Activated CD4-positive, alpha-beta T cell treated with anti-CD3 and anti-CD28 coated beads for 1 hour (primary cell): ENCODE measurements at regions not wholly inside any gene's neighbourhood (a gene's known extent, or its start where the extent isn't known, plus 50 kb on each side); places are given as distances from the start of the nearest gene placed in this dataset.
"Not testable (repeated sequence)": the region's sequence is repeated elsewhere in the genome, so short reads cannot be mapped to it uniquely, and the experiment has no call there.

Experiments
- DNase-seq: peaks from one replicate; pipeline ENCODE4 v3.0.0-alpha.2; 2020

GRCh38 chr13:103884101-103884723, 818.0 kb upstream of the SLC10A2 start:
- DNase-seq: no peak

GRCh38 chr13:103883698-103884097, 817.5 kb upstream of the SLC10A2 start:
- DNase-seq: no peak

GRCh38 chr13:103883164-103883563, 816.9 kb upstream of the SLC10A2 start:
- DNase-seq: no peak

GRCh38 chr13:103880146-103880545, 813.9 kb upstream of the SLC10A2 start:
- not testable (repeated sequence) for DNase-seq

DNA sequence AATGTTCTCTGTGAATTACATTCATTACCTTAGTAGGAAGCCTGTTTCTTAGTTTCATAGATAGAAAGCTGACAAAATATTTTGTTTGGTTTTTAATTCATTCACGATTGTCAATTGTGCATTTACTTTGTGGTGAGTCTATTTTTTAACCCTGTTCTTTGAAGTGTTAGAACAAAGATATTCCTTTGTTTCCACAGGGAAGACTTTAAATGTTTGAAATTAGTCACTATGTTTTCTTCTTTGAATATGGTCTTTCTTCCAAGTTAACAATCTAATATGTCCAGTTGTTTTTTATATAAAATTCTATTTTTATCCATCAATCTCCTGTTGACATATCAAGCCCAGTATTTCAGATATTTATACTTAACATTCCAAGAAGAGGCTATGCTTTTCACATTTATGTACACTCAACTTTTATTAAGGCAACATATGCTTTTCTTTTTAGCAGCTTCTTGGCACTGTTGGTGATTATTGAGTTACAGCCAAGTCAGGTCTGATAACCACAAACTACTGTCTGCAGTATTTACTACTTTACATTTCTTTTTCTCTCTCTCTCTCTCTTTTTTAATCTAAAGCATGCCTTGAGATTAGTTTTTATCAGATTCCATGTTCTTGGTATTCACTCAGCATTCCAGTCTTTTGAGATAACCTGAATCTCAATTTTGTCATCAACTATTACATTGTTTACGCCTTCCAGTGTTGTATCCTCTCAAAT, 812.8 kb upstream of the SLC10A2 start:
- no peak for DNase-seq

GRCh38 chr13:103876571-103876970, 810.4 kb upstream of the SLC10A2 start:
- no peak for DNase-seq

DNA sequence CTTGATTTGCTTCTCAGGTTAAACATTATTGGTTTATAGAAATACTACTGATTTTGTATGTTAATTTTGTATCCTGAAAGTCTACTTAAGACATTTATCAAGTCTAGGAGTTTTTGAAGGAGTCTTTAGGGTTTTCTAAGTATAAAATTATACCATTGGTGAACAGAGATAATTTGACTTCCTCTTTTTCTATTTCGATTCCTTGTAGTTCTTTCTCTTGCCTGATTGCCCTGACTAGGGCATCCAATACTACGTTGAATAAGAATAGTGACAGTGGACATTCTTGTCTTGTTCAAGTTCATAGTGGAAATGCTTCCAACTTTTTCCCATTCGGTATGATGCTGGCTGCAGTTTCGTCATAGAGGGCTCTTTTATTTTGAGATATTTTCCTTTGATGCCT, 807.5 kb upstream of the SLC10A2 start:
- no peak for DNase-seq

GRCh38 chr13:103866048-103866447, 799.8 kb upstream of the SLC10A2 start:
- no peak for DNase-seq

DNA sequence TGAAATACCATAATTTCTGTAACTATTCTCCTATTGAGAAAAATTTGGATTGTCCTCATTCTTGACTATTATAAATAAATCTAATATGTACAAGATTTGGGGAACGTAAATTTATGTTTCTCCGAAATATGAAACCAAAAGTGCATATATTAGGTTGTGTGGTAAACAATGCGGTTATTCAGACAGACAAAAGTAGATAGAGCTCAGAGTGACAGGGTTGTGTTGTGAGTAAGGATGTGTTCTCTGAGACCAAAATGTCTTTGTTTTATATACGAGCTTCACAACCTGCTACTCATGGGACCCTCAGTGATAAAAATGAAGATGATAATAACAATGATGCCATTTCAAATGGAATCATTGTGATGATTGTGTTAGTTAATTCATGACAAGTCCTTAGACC, 796.3 kb upstream of the SLC10A2 start:
- no peak for DNase-seq

GRCh38 chr13:103859952-103860351, 793.7 kb upstream of the SLC10A2 start:
- no peak for DNase-seq

DNA sequence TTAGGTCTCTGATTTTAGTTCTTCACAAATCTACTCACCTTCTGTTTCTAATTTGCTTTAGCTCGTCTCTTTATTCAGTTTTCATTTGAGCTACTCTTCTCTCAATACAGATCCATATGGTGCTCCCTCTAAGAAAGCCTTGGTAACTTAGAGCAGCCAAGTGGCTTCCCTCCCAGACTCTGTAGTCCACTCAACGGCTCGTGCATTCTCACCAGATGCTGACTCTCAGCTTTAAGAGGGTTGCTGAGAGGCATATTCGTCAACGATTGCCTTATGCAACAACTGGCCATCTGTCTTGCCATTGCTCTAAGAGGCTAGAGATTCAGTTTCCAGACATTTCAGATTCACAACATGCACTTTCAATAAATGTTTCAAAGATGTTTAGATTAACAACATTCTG, 785.8 kb upstream of the SLC10A2 start:
- DNase-seq: no peak

GRCh38 chr13:103844471-103844870, 778.3 kb upstream of the SLC10A2 start:
- DNase-seq: no peak

- DNase-seq: no peak
Observed at GRCh38 chr13:103839460-103839859, 773.2 kb upstream of the SLC10A2 start.

- DNase-seq: no peak
Observed at GRCh38 chr13:103835052-103835451, 768.8 kb upstream of the SLC10A2 start.

GRCh38 chr13:103833294-103833852, 767.2 kb upstream of the SLC10A2 start:
- no peak for DNase-seq

GRCh38 chr13:103815619-103816018, 749.4 kb upstream of the SLC10A2 start:
- no peak for DNase-seq

DNA sequence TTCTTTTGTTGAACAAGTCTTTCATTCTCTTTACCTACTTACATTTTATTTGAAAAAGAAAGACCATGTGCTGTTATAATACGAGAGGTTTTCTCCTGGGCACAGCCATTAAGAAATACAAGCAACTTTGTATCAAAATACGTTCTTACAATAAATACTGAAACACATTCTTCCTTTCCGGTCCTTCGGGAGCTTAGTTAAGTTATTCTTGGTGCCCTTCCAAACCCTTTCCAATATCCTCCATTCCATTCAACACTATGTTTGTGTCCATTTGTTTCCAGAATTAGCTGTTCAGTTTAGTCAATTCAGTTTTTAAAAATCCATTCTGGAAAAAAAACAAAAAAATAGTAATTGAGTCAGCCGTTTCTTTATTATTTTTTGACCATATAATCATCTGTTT, 746.8 kb upstream of the SLC10A2 start:
- no peak for DNase-seq

- no peak for DNase-seq
Observed at GRCh38 chr13:103812558-103812957, 746.3 kb upstream of the SLC10A2 start.

DNA sequence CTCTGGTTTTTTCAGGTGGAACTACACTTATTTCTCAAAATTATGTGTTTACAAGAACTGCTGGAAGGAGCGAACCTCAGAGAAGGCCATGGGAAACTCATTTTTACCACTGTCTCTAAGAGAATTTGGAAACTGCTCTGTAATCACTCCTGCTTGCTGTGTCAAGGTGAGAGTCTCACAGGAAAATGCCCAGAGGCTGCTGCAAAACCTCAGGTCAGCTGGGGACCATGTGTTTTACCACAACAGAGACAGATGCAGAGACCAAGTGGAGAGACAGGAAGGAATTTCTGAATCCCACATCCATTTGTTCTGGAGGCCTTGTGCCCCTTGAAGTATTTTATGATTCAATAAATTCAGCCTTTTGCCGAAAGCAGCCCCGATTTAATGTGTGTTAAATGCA, 743.8 kb upstream of the SLC10A2 start:
- no peak for DNase-seq

- no peak for DNase-seq
Observed at GRCh38 chr13:103805771-103806170, 739.6 kb upstream of the SLC10A2 start.

- no peak for DNase-seq
Observed at GRCh38 chr13:103803349-103803748, 737.1 kb upstream of the SLC10A2 start.

DNA sequence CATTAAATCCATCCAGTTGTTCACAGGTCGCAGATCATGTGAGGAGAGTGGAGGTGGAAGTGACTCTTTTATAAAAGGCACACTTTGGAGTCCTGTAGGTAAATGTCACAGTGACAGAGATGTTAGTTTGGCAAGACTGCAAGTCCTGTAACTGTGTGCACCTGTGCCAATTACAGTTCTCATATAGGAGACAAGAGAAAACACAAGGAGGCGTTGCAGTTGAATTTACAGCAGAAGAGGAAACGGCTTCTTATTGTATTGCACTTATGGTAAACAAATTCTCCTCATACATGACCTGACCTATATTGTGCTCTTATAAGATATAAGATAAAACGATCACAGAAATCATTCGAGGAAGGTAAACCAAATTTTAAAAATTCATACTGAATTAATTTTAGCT, 732.8 kb upstream of the SLC10A2 start:
- DNase-seq: no peak

GRCh38 chr13:103795892-103796478, 729.8 kb upstream of the SLC10A2 start:
- no peak for DNase-seq

GRCh38 chr13:103794526-103794925, 728.3 kb upstream of the SLC10A2 start:
- no peak for DNase-seq
